ENCODE measurements at regions not wholly inside any gene's neighbourhood (a gene's known extent, or its start where the extent isn't known, plus 50 kb on each side); places are given as distances from the start of the nearest gene placed in this dataset.

DNA sequence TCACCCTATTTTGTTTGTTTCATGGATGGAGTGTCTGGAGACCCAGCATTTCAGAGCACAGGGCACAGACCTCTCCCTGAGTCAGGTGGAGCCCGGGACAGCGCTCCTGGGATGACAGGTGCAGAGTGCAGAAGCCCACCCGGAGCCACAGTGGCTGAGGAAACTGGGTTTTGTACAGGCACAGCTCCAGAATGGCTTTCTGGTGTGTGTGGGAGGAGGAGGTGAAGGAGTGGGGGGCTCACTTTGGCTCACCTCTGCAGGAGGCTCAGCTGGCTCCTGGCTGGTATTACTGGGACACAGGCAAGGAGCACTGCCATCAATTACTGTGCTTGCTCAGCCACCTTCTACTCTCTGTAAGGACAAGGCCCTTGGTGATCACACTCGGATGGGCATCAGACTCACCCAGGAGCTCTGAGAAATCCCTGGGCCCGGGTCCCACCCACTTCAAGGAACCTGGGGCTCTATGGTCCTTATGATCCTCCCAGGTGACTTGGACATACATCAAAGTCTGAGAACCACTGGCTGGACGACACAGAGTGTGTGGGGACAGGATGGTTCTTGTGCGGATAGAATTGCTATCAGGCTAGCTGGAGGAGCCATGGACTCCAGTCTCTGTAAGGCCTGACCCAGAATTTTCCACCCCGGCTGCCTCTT, 221.1 kb upstream of the ZNF32 start:
- TF ChIP-seq ISL1 (CRISPR knock-in tag; IDR thresholded peaks at IDR 0.05) (no peak), BACH2 (CRISPR knock-in tag; IDR thresholded peaks at IDR 0.05; ENCODE audit: borderline replicate concordance) (no peak), ZFP3 (CRISPR knock-in tag; IDR thresholded peaks at IDR 0.05) (no peak), RARB (CRISPR knock-in tag; IDR thresholded peaks at IDR 0.05) (no peak), TOX (CRISPR knock-in tag; IDR thresholded peaks at IDR 0.05; ENCODE audit: borderline replicate concordance) (no peak), PPARA (CRISPR knock-in tag; IDR thresholded peaks at IDR 0.05; ENCODE audit: borderline replicate concordance) (no peak), SNAI2 (CRISPR knock-in tag; IDR thresholded peaks at IDR 0.05) (no peak), ZFP30 (CRISPR knock-in tag; IDR thresholded peaks at IDR 0.05) (no peak), CSDC2 (CRISPR knock-in tag; IDR thresholded peaks at IDR 0.05) (no peak), TCF4 (CRISPR knock-in tag; IDR thresholded peaks at IDR 0.05; ENCODE audit: borderline replicate concordance) (no peak), ZNF70 (CRISPR knock-in tag; IDR thresholded peaks at IDR 0.05) (no peak), GLIS3 (CRISPR knock-in tag; IDR thresholded peaks at IDR 0.05) (no peak)
- TF ChIP-seq, protein P1, sequence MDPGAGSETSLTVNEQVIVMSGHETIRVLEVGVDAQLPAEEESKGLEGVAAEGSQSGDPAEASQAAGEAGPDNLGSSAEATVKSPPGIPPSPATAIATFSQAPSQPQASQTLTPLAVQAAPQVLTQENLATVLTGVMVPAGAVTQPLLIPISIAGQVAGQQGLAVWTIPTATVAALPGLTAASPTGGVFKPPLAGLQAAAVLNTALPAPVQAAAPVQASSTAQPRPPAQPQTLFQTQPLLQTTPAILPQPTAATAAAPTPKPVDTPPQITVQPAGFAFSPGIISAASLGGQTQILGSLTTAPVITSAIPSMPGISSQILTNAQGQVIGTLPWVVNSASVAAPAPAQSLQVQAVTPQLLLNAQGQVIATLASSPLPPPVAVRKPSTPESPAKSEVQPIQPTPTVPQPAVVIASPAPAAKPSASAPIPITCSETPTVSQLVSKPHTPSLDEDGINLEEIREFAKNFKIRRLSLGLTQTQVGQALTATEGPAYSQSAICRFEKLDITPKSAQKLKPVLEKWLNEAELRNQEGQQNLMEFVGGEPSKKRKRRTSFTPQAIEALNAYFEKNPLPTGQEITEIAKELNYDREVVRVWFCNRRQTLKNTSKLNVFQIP (CRISPR knock-in tag; IDR thresholded peaks at IDR 0.05; ENCODE audit: borderline replicate concordance, low read depth) = no peak
- TF ChIP-seq, protein P2, sequence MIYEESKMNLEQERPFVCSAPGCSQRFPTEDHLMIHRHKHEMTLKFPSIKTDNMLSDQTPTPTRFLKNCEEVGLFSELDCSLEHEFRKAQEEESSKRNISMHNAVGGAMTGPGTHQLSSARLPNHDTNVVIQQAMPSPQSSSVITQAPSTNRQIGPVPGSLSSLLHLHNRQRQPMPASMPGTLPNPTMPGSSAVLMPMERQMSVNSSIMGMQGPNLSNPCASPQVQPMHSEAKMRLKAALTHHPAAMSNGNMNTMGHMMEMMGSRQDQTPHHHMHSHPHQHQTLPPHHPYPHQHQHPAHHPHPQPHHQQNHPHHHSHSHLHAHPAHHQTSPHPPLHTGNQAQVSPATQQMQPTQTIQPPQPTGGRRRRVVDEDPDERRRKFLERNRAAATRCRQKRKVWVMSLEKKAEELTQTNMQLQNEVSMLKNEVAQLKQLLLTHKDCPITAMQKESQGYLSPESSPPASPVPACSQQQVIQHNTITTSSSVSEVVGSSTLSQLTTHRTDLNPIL (CRISPR knock-in tag; IDR thresholded peaks at IDR 0.05; ENCODE audit: low read depth) = no peak

All from SK-N-SH treated with all-trans-retinoic acid at 6 μM for 48 hours (cell line).